Activated T-helper 9 cell treated with anti-CD3 and anti-CD28 coated beads, Interleukin-2, amount 50 U/mL, for 16 hours (primary cell): ENCODE measurements at regions not wholly inside any gene's neighbourhood (a gene's known extent, or its start where the extent isn't known, plus 50 kb on each side); places are given as distances from the start of the nearest gene placed in this dataset.

Experiments
- DNase-seq: peaks from one replicate; pipeline ENCODE4 v3.0.0-alpha.2; 2020; ENCODE audit warnings: low read depth

DNA sequence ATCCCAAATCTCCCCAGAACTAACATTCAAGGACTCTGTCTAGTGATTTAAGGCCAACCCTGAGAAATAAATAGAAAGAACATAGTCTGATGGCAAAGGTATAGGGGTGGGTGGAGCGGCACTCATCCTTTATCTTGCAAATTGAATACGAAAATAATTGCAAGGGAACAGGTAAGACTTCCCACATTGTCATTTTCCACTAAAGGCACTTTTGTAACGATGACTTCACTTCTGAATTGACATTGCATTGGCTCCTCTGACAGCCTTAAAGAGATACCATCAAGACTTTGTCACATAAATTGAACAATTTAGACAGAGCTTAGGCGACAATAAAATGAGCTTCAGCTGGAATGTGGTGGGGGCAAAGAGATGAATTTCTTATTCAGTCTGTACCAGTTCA is 75.3 kb upstream of the PLCL2 start:
- DNase-seq, result no peak

DNA sequence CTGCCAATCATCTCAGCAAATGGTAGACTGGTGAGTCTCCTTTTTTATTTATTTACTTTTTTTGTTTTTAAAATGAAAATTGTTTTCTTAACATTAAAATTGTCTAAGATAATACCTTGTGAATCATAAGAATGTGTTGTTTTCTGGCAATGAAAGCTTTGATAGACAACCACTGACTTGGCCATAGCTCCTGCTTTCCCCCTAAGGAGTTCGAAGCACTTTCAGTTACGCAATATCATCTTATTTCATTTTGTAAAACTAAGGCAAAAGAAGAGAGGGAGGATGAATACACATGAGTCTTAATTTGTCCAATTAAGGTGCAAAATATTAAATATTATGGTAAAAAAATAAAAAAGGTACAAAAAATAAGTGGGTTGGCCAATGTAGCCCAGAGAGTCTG is 74.8 kb upstream of the PLCL2 start:
- no peak for DNase-seq

DNA sequence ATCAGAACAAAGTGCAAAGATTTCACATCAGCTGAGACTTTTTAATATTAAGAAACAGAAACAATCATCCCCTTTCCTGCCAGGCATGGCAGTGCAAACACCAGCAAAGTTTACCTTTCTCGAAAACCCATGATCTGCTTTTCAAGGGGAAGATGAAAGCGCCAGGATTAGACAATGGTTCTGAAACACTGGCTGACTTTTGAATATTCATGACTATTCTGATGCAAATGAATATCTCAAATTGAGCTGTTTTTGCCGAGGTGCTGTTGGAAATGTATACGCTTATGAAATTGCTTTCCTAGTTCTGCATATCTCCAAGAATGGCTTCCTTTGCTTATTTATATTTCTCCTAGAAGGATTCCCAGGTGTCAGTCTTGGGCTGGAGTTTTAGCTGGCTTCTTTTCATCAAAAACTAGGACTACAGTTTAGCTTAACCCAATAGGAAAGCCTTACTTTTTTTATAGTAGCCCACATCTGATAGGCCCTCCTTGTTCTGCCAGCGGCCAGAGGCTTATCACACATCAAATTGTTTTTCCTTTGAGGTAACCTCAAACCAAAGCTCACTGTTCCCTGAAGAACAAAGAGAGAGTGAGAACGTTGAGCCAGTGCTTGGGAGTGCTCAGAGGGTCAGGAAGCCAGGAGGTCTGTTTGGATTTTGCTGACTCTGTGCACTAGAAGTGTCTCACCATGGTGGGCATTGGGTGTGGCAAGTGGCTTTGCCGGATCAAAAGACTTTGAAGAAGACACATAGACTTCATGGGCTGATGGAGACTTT is 74.0 kb upstream of the PLCL2 start:
- DNase-seq, result no peak

DNA sequence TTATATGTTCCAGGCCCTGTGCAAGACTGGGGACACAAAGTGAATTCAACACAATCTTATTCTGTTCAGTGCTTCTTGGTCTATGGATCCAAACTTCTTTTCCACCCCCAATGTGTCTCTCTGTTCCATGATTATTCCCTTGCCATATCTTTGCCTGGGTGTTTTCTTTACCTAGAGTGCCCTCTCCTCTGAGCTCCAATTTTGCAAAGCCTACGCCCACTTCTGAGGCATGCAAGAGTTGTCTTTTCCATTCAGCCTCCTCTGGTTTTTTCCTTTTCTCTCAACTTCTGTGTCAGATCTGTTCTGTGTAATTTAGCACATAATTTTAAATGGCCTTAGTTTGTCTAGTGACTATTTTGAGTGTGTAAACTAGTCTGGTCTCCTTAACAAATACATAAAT is 72.8 kb upstream of the PLCL2 start:
- no peak for DNase-seq

DNA sequence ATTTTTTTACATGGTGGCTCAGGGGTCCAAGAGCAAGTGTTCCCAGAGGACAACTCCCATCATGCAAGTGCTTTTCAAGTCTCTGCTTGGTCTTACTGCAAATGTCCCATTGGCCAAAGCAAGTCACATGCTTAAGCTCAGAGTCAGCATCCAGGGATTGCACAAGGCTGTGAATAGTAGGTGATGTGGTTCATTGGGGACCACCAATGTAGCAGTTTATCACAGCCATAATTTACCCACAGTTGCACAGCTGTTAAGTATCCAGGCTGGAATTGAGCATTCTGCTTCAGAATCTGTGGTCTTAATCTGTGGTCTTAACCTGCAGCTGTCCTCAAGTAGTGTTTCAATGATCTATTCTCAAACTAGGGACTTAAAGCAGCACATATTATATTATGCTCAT is 71.4 kb upstream of the PLCL2 start:
- DNase-seq, result no peak

DNA sequence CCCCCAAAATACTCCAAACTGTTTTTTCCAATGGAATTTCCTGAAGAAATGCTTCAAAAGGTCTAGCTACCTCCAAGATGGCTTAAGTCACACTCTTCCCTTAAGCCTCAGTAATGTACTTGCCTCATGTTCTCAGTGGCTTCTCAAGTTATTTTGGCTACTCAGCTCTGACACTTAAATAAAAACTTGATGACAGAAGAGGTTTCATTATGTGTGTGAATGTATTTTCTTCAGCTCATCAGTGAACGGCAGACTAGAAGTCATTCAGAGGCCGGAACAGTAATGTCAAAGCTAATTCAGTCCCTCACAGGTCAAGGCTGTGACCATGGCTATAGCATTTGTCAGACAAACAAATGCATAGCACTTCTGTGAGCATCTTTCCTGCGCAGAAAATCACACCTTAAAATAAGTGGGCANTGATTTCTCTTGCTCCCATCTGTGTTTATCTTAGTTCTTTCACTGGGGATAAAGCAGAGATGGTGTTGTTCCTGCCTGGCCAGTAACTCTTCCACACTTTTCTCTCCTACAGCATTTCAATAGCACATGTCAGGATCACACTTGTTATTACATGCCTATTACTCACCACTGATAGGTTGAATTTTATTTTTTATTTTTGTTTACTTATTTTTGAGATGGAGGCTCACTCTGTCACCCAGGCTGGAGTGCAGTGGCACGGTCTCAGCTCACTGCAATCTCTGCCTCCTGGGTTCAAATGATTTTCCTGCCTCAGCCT is 68.5 kb upstream of the PLCL2 start:
- DNase-seq, result no peak

DNA sequence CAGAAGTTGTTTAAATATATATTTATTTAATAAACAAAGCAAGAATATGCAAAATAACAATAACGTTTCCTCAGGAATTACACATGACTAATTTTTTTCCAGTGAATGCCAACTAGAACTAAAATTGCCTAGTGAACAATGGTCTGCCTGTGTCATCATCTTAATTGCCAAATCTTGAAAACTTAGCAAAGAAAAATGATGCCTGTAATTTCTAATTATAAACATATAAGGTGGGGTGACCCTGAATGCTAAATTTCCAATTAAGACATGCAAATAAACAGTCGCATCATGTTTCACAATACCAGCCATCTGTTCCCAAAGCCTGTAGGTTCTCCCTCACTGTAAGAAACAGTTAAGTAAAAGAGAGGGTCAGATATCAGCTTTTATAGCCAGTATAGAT is 67.6 kb upstream of the PLCL2 start:
- DNase-seq, result no peak

DNA sequence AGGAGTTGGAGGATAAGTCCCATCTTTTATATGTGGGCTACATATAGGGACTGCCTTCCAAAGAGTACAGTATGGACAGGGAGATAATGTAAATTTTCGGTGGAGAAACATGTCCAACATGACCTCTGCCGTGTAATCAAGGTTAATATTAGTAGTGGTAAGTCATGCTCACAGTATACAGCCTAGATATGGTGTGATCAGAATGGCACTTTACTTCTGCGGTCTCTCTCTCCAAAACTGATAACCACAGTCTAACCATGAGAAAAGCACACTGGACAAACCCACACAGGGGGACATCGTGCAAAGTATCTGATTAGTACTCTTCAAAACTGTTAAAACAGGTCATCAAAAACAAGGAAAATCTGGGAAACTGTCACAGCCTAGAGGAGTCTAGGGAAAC is 66.6 kb upstream of the PLCL2 start:
- DNase-seq, result no peak

DNA sequence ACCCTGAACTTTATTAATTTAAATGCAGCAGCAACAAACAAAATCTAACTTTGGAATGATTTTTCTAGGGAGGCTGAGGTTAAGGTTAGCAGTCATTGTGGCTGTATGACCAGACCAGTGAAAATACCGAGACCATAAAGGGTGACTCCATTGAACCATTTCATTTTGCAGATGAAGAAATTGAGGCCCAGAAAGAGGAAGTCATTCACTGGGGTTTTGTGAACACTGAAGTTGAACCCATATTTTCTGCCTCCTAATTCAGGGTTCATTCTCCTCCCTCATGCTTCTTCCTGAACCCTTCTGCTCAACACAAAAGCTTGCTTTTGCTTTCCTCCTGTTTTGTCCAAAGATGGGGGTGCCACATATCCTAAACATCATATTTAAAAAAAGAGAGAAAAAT is 65.8 kb upstream of the PLCL2 start:
- DNase-seq, result no peak

DNA sequence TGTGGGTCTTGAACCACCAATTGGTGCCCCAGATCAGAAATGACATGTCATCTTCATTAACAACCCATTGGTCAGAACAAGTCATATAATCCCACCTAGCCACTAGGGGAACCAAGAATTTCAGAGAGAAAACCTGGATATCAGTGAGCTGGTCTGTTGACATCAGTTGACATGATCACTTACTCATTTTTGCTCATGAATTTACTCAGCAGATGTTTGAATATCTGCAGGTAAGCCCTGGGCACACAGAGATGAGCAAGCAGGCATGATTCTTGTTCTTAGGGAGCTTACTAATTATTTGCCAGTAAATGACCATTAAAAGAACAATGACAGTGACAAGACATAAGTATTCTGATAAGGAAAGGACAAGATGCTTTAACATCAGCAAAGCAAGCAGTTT is 64.3 kb upstream of the PLCL2 start:
- DNase-seq, result no peak

DNA sequence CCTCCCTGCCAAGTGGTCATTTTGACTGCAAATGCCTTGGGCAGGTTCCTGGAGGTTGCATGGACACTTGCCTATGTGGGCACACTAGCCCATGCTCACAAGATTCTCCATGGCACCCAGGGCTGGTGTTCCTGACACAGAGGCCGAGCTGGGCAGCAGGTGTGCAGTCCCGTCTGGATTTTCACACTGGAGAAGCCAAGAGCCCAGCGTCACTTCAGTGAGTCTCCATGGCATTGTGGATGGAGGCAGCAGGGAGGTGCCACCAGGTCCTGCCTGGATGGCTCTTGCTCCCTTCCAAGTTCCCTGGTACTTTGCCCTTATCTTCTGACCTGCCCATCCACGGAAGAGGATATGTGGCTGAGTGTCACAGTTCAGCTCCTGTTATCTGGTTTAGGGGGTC is 63.7 kb upstream of the PLCL2 start:
- no peak for DNase-seq

DNA sequence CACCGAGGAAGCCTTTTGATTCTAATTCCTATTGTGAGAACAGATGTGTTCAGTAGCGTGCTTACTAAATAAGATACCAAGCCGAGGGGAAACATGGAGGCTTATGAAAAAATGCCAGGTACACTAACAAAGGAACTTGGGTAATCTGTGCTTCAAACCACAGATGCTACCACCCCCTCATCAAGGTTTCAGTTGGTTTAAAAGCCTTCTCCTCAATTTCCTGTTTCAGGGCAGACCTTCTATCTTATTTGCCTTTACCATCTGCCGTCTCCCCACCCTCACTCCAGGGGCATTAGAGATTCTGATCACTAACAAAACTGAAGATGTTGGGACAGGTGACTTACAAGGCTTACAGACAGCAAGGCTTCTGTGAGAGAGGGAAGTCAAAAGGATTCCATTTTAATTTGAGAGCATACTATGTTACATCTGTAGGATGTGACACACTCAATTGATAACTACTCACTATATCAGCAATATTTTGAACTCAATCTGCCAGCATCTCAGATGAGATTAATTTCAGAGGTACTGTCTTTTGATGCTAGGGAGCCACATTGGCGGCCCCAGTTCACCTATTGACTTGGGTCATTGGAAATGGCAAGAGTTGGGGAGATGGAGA is 60.6 kb upstream of the PLCL2 start:
- DNase-seq, result no peak

DNA sequence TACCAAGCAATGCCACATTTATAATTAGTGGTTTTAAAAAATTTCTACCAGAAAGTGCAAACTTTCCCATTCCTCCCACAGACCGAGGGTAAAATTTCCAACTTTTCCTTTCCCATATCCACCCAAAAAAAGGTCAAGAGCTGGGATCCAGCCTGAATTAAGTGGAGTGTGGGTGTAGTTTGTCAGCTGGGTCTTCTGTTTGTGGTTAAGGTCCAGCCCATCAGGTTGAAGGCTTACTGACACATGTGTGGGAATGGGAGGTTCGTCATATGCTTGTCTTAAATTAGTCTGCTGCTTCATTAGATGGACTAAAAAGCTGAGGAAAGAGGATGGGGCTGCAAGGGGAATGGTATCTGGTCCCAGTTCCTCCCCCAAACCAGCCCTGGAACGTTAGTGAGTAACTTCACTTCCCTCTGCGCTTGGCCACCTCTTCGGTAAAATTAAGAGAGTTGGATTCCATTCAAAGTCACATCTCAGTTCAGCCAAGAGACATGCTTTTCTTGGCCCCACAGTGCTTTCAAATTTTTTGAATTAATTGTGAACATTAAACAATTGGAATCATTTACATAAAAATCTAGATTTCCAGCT is 59.0 kb upstream of the PLCL2 start:
- no peak for DNase-seq

DNA sequence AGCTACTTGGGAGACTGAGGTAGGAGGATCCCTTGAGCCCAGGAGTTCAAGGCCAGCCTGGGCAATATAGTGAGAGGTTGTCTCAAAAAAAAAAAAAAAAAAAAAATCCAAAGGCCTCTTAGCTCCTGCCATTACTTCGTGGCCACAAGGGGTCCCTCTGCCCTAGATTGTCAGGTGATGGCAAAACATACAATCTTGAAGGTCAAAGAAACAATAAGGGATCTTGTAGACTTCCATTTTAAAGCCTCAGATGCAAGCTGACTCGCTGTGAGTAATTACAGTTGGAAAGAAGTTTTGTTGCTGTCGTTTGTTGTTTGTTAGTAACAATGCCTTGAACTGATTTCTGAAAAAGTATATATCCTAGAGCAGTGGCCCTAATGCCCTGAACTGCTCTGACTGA is 55.9 kb upstream of the PLCL2 start:
- DNase-seq, result peak; percentile 19

DNA sequence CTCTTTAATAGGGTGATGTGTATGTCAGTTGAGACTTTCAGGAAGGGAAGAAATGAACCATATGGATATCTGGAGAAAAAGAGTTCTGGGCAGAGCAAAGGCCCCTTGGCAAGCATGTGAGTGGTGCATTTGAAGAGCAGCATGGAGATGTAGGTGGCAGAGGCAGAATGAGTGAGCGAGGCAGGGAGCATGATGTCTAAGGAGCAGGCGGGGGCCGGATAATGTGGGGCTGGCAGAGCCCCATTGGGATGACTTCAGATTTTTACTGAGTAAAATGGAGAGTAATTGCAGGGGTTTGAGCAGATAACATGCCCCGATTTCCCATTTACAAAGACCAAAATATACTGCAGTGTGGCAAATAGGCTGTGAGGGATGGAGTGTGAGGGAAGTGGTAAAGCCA is 52.9 kb upstream of the PLCL2 start:
- no peak for DNase-seq

DNA sequence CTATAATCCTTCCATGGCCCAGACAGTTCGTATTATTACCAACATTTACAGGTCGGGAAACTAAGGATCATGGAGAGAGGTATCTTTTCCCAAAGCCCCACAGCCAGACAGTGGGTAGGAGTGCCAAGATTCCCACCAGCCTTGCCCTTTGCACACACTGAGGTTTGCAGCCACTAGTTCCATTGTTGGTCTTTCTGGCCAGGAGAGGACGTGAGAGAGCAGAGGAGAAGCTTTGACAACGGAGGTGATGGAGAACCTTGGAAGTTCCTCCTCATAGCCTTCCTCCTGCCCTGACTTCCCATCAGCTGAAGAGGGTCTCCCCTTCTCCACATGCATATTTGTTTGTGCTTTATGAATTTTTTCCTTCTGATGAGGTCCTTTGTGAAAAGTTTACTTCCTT is 50.5 kb upstream of the PLCL2 start:
- DNase-seq, result no peak

DNA sequence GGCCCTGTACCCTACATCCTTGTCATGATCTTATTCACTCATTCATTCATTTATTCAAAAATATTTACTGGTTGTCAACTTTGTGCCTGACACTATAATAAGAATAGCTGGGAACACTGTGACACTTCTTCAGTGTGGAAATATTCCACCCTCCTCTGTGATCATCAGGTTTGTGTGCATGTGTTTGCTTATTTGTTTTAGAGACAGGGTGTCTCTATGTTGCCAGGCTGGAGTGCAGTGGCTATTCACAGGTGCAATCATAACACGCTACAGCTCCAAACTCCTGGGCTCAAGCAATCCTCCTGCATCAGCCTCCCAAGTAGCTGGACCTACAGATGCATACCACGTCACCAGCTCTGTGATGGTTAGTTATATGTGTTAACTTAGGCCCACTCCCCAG is 50.0 kb upstream of the PLCL2 start:
- no peak for DNase-seq
